GM21447 (cell line): ENCODE measurements at regions not wholly inside any gene's neighbourhood (a gene's known extent, or its start where the extent isn't known, plus 50 kb on each side); places are given as distances from the start of the nearest gene placed in this dataset.
"Not testable (repeated sequence)": the region's sequence is repeated elsewhere in the genome, so short reads cannot be mapped to it uniquely, and the experiment has no call there.

ENCODE experiments used
- ATAC-seq: cut with Tn5 transposase; IDR thresholded peaks from one replicate; pipeline ENCODE4 v1.9.1; 2021; ENCODE audit not compliant: unreplicated experiment

DNA sequence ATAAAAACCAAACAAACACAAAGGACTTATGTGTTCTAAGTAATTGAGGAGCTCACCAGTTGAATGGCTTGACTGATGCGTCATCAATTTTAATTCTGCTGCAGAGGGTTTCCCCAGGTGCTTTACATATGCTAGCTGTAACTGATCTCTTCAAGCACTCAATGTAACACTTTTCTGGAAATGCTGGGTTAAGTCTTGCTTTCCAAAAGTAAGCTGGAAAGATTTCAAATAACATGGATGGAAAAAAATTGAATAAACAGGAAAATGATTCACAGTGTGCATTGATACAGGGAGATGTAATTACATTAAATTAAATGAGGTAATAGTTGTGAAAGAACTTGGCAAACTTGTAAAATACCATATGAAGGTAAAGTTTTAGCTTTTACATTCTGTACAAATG lies 186.7 kb upstream of the WDFY3 start:
- ATAC-seq, result no peak

DNA sequence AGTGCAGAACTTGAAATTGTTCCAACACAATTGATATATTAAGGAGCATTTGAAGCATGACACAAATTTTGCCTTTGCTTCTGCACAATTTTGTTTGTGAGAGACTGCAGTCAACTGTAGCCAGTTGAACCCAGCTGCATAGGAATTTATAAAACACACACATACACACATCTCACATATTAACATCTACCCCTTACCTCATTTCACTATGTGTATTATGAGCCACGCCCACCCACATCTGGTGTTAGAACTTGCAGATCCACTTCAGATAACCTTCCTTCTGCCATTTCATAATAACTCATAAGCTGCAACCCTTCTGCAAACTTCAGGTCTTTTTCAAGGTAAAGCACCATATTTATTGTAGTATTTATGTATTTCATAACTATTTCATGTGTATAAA lies 188.1 kb upstream of the WDFY3 start:
- ATAC-seq, result no peak

- ATAC-seq, result no peak
Measured at GRCh38 chr4:85165808-85166207, 199.3 kb upstream of the WDFY3 start.

GRCh38 chr4:85166318-85166717 lies 199.8 kb upstream of the WDFY3 start:
- ATAC-seq, result no peak

GRCh38 chr4:85168234-85168834 lies 201.8 kb upstream of the WDFY3 start:
- no peak for ATAC-seq

DNA sequence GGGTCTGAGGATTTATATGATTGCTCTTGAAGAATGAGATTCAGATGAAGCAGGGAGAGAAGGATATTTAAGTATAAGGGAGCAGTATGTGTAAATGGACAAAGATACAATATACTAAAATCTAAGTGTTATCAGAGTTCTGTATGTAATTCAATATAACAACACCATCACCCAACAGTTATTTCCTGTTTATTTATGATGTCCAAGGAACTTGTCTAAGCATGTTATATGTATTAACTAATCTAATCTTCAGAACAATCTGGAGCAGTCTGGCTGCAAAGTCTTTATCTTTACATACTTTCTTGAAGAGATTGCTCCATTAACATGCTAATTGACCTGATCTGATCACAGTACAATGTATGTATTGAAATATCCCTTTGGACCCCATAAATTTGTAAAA lies 203.8 kb upstream of the WDFY3 start:
- ATAC-seq, result no peak

DNA sequence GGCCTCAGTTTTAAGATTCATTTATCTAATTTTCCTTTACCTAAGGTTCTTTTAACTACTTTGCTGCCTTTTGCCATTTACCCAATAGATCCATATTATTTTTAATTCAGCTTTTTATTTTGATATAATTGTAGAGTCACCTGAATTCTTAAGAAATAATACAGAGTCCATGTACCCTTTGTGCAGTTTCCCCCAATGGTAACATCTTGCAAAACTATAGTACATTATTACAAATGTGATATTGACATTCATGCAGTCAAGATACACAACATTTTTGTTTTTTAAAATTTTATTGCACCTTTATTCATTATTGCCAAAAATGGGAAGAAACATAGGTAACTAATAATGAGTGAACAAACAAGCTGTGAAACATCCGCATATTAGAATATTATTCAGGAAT lies 208.7 kb upstream of the WDFY3 start:
- ATAC-seq, result no peak

DNA sequence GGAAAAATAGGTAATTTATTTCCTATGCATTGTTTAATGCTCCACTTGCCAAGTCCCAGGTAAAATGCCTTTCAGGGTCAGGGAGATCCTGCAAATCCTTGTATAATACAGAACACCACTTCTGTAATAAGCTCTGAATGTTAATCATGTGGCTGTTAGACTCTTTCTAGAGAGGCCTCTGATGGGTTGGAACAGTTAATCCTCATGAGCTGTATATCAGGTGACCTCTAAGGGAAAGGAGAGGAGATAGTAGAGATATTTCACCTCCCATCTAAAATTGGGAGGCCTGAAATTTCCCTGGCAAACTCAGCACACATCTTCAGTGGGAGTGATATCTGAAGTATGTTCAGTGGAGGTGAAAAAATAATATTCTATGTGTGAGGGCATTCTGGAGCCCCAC lies 210.6 kb upstream of the WDFY3 start:
- ATAC-seq, result no peak

DNA sequence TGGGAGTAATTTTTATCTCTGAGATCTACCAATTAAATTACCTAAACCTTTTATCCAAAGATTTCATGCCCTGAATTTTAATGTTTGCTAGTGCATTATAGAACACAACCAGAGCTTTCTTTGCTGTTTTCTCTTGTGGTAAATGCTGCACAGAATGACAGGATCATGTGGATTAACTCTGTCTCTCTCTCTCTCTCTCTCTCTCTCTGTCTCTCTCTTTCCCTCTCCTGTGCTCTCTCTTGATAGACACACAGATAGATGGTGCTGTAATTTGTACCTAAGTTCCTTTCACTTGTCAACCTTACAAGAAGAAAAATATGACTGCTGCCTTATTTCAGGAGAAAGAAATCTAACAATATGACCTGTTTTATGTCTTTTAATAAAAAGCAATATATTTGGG lies 211.2 kb upstream of the WDFY3 start:
- ATAC-seq, result no peak

DNA sequence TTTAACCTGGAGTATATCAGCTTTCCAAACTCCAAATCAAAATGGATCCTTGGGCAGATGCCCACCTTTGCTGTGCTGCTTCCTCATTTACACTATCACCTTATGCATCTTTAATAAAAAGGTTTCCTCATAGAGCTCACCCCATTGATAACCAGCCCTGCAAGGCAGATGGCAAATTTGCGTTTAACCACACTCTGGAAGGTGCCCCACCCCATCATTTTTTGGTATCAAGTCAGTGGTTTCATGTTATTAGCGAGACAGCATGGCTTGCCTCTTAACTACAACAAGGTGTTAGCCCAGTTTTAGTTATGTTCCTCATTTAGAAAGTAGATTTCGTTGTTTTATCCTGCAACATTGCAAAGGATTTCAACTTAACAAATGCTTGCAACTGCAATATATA lies 214.0 kb upstream of the WDFY3 start:
- ATAC-seq, result no peak

DNA sequence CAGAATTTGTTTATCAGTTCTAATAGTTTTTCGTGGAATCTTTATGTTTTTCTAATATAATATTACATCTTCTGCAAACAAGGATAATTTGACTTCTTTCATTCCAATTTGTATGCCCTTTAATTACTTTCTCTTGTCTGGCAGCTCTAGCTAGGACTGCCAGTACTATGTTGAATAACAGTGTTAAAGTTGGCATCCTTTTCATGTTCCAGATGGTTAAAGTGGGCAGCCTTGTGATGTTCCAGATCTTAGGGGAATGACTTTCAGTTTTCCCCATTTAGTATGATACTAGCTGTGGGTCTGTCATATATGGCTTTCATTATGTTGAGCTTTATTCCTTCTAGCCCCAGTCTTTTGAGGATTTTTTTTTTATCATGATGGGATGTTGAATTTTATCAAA lies 220.6 kb upstream of the WDFY3 start:
- no peak for ATAC-seq

GRCh38 chr4:85196015-85196414 lies 229.5 kb upstream of the WDFY3 start:
- not testable (repeated sequence) for ATAC-seq

DNA sequence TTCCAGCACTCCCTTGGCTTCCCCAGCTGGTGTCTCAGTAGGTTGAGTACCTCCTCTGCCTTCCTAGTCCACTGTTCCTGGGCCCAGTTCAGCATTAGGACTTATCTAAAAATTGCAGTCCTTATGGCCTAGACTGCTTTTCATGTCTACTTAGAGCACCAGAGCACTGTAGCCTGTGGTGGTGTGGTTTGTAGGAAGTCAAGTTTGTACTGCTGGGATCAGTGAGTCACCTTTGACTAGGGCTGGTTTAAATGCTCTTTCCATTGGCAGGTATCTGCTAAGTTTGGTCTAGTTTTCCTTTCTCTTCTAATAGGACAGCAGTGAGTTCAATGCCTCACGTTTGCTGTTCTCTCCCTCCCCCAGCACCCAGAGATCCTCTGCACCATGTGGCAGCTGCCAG lies 233.6 kb upstream of the WDFY3 start:
- no peak for ATAC-seq

DNA sequence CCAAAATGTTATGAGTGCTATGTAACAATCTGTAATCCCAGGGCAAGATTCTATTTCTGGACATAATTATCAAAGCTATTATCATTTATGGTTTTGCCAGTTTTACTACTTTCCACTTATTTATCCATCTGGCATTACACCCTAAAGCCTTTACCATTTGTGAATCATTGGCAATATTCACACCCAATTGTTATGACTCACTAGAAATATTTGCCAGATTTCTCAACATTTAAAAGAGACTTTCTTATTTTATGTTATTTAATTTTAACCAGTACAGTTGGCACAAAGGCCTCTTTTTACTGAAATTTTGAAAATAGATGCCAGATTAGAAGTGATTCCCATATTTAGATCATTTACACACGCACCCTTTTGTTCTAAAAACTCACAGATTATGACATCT lies 242.7 kb upstream of the WDFY3 start:
- ATAC-seq, result no peak

- no peak for ATAC-seq
Measured at GRCh38 chr4:85210353-85210752, 243.9 kb upstream of the WDFY3 start.

- not testable (repeated sequence) for ATAC-seq
Measured at GRCh38 chr4:85216571-85216970, 250.1 kb upstream of the WDFY3 start.

DNA sequence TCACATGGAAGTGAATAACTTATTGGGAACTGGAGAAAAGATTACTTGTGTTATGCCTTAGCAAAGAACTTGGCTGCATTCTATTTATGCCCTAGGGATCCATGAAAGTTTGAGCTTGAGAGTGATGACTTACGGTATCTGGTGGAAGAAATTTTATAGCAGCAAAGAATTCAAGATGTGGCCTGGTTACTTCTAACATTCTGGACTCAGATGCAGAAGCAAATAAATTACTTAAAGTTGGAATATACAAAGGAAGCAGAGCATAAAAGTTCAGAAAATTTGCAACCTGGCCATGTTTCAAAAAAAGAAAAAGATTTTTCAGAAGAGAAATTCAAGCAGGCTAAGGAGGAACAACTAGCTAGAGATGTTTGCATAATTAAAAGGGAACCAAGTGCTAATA lies 252.3 kb upstream of the WDFY3 start:
- ATAC-seq, result no peak

DNA sequence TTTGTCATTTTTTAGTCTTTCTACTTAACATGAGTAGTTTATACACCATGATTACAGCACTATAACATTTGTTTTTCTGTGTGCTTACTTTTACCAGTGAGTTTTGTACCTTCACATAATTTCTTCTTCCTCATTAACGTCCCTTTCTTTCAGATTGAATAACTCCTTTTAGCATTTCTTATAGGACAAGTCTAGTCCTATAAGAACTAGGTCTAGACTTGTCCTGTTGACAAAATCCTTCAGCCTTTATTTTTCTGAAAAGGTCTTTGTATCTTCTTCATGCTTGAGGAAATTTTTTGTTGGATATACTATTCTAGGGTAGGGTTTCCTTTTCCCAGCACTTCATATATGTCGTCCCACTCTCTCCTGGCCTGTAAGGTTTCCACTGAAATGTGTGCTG lies 253.3 kb upstream of the ARHGAP24 start:
- no peak for ATAC-seq

DNA sequence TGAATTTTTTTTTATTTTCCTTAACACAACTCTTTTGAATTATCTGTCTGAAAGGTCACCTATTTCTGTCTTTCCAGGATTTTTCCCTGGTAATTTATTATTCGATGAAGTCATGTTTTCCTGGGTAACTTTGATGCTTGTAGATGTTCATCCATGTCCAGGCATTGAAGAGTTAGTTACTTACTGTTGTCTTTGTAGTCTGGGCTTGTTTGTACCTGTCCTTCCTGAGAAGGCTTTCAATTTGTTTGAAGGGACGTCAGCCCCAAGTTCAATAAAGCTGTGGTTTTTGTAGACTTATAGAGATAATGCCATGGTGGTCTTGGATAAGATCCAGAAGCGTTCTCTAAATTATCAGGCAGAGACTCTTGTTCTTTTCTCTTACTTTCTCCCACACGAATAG lies 252.4 kb upstream of the ARHGAP24 start:
- ATAC-seq, result no peak

DNA sequence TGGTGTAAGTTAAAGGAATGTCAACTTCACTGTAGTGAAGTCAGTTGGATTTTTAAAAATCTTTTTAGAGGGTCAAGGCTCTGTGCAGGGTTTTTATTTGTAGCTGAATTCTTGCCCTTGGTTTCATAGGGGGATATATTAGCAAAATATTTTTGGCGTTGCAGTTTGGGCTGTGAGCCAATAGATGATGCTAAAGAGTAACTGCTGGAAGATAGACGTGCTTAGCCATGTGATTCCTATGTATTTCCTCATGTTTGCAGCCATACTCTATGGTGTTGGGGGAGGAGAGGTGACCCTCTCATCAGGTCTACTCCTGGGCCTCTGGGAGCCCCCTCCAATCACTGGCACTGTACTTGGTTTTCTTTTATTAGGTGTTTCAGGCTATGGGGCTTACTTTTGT lies 246.7 kb upstream of the ARHGAP24 start:
- no peak for ATAC-seq

GRCh38 chr4:85233516-85233915 lies 241.4 kb upstream of the ARHGAP24 start:
- no peak for ATAC-seq

DNA sequence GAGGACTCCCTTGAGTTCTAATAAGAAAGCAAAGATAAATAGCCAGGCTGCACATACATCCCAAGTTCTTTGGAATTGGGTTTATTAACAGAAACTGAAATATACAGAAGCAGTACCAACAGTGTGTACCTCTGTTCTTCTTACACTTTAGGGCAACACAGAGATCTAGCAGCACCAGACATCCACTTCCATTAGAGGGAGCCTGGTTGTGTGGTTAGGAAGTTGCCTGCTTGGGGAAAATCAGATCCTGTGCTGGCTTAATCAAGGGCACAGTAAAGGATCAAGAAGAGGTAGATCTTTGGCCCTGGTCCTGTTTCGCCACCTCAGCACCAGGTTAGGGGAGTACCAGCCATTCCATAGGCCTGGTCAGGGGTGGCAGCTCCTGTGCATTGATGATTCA lies 231.1 kb upstream of the ARHGAP24 start:
- ATAC-seq, result no peak

GRCh38 chr4:85244638-85245037 lies 230.3 kb upstream of the ARHGAP24 start:
- ATAC-seq, result no peak

- no peak for ATAC-seq
Measured at GRCh38 chr4:85246055-85246454, 228.9 kb upstream of the ARHGAP24 start.
